ENCODE measurements at regions not wholly inside any gene's neighbourhood (a gene's known extent, or its start where the extent isn't known, plus 50 kb on each side); places are given as distances from the start of the nearest gene placed in this dataset.

DNA sequence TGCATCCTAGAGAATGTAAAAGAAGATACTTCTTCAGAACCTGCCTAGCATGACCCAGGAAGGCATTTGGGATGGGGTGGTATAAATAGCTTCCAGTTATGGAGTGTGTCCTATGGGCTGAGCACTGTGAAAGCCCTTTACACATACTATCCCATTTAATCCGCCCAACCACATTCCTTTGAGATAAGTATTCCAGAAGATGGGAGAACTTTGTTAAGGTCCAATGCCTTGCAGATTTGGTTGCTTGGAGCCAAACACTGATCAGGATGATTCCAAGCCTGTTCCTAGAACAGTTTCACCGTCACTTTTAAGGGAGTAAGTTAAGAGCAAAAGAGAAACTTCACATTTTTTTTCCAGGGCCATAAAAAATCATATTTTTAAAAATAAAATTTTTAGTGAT, 82.5 kb upstream of the CLMN start (continued):
- TF ChIP-seq, protein P1, sequence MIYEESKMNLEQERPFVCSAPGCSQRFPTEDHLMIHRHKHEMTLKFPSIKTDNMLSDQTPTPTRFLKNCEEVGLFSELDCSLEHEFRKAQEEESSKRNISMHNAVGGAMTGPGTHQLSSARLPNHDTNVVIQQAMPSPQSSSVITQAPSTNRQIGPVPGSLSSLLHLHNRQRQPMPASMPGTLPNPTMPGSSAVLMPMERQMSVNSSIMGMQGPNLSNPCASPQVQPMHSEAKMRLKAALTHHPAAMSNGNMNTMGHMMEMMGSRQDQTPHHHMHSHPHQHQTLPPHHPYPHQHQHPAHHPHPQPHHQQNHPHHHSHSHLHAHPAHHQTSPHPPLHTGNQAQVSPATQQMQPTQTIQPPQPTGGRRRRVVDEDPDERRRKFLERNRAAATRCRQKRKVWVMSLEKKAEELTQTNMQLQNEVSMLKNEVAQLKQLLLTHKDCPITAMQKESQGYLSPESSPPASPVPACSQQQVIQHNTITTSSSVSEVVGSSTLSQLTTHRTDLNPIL (CRISPR knock-in tag; IDR thresholded peaks at IDR 0.05; ENCODE audit: low read depth): no peak
- TF ChIP-seq TCF4 (CRISPR knock-in tag; IDR thresholded peaks at IDR 0.05; ENCODE audit: borderline replicate concordance) (no peak), BACH2 (CRISPR knock-in tag; IDR thresholded peaks at IDR 0.05; ENCODE audit: borderline replicate concordance) (no peak), TOX (CRISPR knock-in tag; IDR thresholded peaks at IDR 0.05; ENCODE audit: borderline replicate concordance) (no peak), ISL1 (CRISPR knock-in tag; IDR thresholded peaks at IDR 0.05) (no peak), ARNTL (CRISPR knock-in tag; IDR thresholded peaks at IDR 0.05; ENCODE audit: borderline replicate concordance, low read depth) (no peak), PPARA (CRISPR knock-in tag; IDR thresholded peaks at IDR 0.05; ENCODE audit: borderline replicate concordance) (no peak), SNAI2 (CRISPR knock-in tag; IDR thresholded peaks at IDR 0.05) (no peak), CSDC2 (CRISPR knock-in tag; IDR thresholded peaks at IDR 0.05) (no peak)
- TF ChIP-seq, protein P2, sequence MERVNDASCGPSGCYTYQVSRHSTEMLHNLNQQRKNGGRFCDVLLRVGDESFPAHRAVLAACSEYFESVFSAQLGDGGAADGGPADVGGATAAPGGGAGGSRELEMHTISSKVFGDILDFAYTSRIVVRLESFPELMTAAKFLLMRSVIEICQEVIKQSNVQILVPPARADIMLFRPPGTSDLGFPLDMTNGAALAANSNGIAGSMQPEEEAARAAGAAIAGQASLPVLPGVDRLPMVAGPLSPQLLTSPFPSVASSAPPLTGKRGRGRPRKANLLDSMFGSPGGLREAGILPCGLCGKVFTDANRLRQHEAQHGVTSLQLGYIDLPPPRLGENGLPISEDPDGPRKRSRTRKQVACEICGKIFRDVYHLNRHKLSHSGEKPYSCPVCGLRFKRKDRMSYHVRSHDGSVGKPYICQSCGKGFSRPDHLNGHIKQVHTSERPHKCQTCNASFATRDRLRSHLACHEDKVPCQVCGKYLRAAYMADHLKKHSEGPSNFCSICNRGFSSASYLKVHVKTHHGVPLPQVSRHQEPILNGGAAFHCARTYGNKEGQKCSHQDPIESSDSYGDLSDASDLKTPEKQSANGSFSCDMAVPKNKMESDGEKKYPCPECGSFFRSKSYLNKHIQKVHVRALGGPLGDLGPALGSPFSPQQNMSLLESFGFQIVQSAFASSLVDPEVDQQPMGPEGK (CRISPR knock-in tag; IDR thresholded peaks at IDR 0.05; ENCODE audit: borderline replicate concordance): no peak

DNA sequence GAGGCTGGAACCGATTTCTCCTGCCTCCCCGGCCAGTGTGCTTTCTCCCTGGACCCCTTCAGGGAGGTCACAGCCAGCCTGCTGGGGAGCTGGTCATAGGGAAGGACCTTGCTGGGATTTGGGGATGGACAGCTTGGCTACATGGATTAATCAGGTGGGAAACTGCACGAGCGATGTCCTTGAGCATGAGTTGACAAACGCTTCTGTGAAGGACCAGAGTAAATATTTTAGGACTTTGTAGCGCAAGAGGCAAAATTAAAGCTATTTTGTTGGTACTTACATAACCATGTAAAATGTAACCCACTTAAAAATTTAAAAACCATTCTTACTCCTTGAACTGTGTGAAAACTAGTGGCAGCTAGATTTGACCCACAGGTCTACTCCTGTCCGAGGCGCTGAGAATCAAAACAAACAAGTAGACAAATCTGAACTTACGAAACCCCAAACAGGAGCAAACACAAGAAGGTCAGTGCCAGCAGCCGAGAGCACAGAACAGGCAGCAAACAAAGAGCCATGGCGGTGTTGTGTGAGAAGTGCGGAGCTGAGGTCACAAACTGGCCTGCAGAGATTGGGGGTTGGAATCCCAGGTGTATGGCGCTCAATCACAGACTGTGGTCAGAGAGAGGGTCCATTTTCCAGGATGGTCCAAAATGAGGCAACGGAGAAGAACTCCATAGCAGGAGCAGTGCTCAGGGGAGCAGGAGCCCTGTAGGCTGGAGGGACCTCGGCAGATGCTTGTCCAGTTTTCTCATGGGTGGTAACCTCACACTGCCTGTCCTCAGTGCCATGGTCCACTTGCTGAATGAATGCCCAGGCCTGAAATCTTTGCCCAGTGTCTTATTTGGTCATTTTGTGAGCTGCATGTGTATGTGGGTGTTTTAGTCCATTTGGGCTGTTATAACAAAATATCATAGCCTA, 79.2 kb upstream of the CLMN start:
- ATAC-seq: no peak
- TF ChIP-seq, protein P3, sequence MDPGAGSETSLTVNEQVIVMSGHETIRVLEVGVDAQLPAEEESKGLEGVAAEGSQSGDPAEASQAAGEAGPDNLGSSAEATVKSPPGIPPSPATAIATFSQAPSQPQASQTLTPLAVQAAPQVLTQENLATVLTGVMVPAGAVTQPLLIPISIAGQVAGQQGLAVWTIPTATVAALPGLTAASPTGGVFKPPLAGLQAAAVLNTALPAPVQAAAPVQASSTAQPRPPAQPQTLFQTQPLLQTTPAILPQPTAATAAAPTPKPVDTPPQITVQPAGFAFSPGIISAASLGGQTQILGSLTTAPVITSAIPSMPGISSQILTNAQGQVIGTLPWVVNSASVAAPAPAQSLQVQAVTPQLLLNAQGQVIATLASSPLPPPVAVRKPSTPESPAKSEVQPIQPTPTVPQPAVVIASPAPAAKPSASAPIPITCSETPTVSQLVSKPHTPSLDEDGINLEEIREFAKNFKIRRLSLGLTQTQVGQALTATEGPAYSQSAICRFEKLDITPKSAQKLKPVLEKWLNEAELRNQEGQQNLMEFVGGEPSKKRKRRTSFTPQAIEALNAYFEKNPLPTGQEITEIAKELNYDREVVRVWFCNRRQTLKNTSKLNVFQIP (CRISPR knock-in tag; IDR thresholded peaks at IDR 0.05; ENCODE audit: borderline replicate concordance, low read depth): no peak
- TF ChIP-seq, protein P4, sequence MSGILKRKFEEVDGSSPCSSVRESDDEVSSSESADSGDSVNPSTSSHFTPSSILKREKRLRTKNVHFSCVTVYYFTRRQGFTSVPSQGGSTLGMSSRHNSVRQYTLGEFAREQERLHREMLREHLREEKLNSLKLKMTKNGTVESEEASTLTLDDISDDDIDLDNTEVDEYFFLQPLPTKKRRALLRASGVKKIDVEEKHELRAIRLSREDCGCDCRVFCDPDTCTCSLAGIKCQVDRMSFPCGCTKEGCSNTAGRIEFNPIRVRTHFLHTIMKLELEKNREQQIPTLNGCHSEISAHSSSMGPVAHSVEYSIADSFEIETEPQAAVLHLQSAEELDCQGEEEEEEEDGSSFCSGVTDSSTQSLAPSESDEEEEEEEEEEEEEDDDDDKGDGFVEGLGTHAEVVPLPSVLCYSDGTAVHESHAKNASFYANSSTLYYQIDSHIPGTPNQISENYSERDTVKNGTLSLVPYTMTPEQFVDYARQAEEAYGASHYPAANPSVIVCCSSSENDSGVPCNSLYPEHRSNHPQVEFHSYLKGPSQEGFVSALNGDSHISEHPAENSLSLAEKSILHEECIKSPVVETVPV (CRISPR knock-in tag; IDR thresholded peaks at IDR 0.05): no peak
- TF ChIP-seq CSDC2 (CRISPR knock-in tag; IDR thresholded peaks at IDR 0.05) (no peak), PPARA (CRISPR knock-in tag; IDR thresholded peaks at IDR 0.05; ENCODE audit: borderline replicate concordance) (no peak), TCF4 (CRISPR knock-in tag; IDR thresholded peaks at IDR 0.05; ENCODE audit: borderline replicate concordance) (no peak), TOX (CRISPR knock-in tag; IDR thresholded peaks at IDR 0.05; ENCODE audit: borderline replicate concordance) (no peak), ZNF70 (CRISPR knock-in tag; IDR thresholded peaks at IDR 0.05) (no peak), ESRRG (CRISPR knock-in tag; IDR thresholded peaks at IDR 0.05) (no peak), ISL1 (CRISPR knock-in tag; IDR thresholded peaks at IDR 0.05) (no peak), ARNTL (CRISPR knock-in tag; IDR thresholded peaks at IDR 0.05; ENCODE audit: borderline replicate concordance, low read depth) (no peak), ZNF8 (CRISPR knock-in tag; IDR thresholded peaks at IDR 0.05) (no peak), GLIS3 (CRISPR knock-in tag; IDR thresholded peaks at IDR 0.05) (no peak), SNAI2 (CRISPR knock-in tag; IDR thresholded peaks at IDR 0.05) (no peak), ZFP3 (CRISPR knock-in tag; IDR thresholded peaks at IDR 0.05) (no peak), ZFP30 (CRISPR knock-in tag; IDR thresholded peaks at IDR 0.05) (no peak), RARB (CRISPR knock-in tag; IDR thresholded peaks at IDR 0.05) (no peak), OSR1 (CRISPR knock-in tag; IDR thresholded peaks at IDR 0.05) (no peak)
- TF ChIP-seq, protein P1 (CRISPR knock-in tag; IDR thresholded peaks at IDR 0.05; ENCODE audit: low read depth): no peak
- TF ChIP-seq, protein P5, sequence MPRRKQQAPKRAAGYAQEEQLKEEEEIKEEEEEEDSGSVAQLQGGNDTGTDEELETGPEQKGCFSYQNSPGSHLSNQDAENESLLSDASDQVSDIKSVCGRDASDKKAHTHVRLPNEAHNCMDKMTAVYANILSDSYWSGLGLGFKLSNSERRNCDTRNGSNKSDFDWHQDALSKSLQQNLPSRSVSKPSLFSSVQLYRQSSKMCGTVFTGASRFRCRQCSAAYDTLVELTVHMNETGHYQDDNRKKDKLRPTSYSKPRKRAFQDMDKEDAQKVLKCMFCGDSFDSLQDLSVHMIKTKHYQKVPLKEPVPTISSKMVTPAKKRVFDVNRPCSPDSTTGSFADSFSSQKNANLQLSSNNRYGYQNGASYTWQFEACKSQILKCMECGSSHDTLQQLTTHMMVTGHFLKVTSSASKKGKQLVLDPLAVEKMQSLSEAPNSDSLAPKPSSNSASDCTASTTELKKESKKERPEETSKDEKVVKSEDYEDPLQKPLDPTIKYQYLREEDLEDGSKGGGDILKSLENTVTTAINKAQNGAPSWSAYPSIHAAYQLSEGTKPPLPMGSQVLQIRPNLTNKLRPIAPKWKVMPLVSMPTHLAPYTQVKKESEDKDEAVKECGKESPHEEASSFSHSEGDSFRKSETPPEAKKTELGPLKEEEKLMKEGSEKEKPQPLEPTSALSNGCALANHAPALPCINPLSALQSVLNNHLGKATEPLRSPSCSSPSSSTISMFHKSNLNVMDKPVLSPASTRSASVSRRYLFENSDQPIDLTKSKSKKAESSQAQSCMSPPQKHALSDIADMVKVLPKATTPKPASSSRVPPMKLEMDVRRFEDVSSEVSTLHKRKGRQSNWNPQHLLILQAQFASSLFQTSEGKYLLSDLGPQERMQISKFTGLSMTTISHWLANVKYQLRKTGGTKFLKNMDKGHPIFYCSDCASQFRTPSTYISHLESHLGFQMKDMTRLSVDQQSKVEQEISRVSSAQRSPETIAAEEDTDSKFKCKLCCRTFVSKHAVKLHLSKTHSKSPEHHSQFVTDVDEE (CRISPR knock-in tag; IDR thresholded peaks at IDR 0.05): no peak
